Esophagus squamous epithelium (tissue), 5 donors: ENCODE measurements at regions not wholly inside any gene's neighbourhood (a gene's known extent, or its start where the extent isn't known, plus 50 kb on each side); places are given as distances from the start of the nearest gene placed in this dataset.

ENCODE experiments used
- DNase-seq: peaks from one replicate; lab custom pipeline; 2025; lab: John Stamatoyannopoulos, UW
- H3K27ac ChIP-seq, 4 donors: fragments of 200-600 bp; sonication (generic); one replicate each; pipeline ENCODE4 v1.5.1; 2016 to 2019; ENCODE audit warnings: mild to moderate bottlenecking in 1 of 4
- H3K27me3 ChIP-seq, 4 donors: fragments of 200-600 bp; sonication (generic); 1 replicate in 3 of 4; 2 replicates in 1 of 4; pipeline versions ENCODE4 v1.5.1 to v1.6.0; 2017 to 2021; ENCODE audit warnings: antibody characterized with exemption in 1 of 4
- H3K36me3 ChIP-seq, 3 donors: fragments of 200-600 bp; sonication (generic); one replicate each; pipeline ENCODE4 v1.5.1; 2016 to 2019
- H3K4me1 ChIP-seq, 3 donors: fragments of 200-600 bp; sonication (generic); one replicate each; pipeline ENCODE4 v1.5.1; 2017 to 2019
- H3K4me3 ChIP-seq, 4 donors: fragments of 200-600 bp; sonication (generic); 1 replicate in 3 of 4; 2 replicates in 1 of 4; pipeline ENCODE4 v1.5.1; 2016 to 2019; ENCODE audit warnings: mild to moderate bottlenecking in 2 of 4, moderate library complexity in 1 of 4
- H3K9me3 ChIP-seq, 3 donors: fragments of 200-600 bp; sonication (generic); one replicate each; pipeline ENCODE4 v1.5.1; 2016 to 2019
- CTCF ChIP-seq, 6 experiments: fragments of 450-650 bp in 4 of 6; fragments of 200-600 bp in 2 of 6; sonication (generic) in 2 of 6; IDR thresholded peaks; one replicate each; pipeline ENCODE4 v1.5.1; 2016 to 2019; ENCODE audit warnings: antibody characterized with exemption in 6 of 6, mild to moderate bottlenecking in 4 of 6, moderate library complexity in 4 of 6
- POLR2A ChIP-seq, 4 donors: fragments of 450-650 bp; IDR thresholded peaks; one replicate each; pipeline ENCODE4 v1.6.1; 2017; ENCODE audit warnings: antibody characterized with exemption in 4 of 4, mild to moderate bottlenecking in 4 of 4, moderate library complexity in 3 of 4
- WGBS, 2 donors: methylation state at CpG; one replicate each; pipeline ENCODE4 v1.1.5; 2018; 5-methylcytosine and 5-hydroxymethylcytosine counted together
- intact Hi-C: fragments of 100-400 bp; cut with DNase I; formaldehyde crosslinking; loops from one replicate; pipeline ENCODE4 v1.15.0; 2022
- donor health status: DM: yes; HTN: yes; CAD: no.

GRCh38 chr11:45549257-45549656 is 116.2 kb downstream of the CHST1 start:
- intact Hi-C loops: no loop called here
- TF ChIP-seq POLR2A (IDR thresholded peaks at IDR 0.05) (no peak), CTCF (IDR thresholded peaks at IDR 0.05) (no peak)
- H3K27ac ChIP-seq: no peak overlapping the region
- no peaks in the 10 kb centered on the region for H3K4me1 ChIP-seq
- DNase-seq: no peak
- WGBS, 2 donors: 46 to 57% methylated on average over 3 to 6 of the region's 6 CpGs
- no peaks in the 10 kb centered on the region for H3K36me3 ChIP-seq
- peaks cover 0 to 25% (median 0%) of the 10 kb centered on the region in 4 donors for H3K27me3 ChIP-seq
- no peaks in the 10 kb centered on the region for H3K9me3 ChIP-seq
- H3K4me3 ChIP-seq: no peak overlapping the region

- H3K4me3 ChIP-seq: no peak overlapping the region
- H3K36me3 ChIP-seq: no peaks in the 10 kb centered on the region
- 43 to 55% methylated on average over 3 of the region's 3 CpGs for WGBS, 2 donors
- TF ChIP-seq CTCF (IDR thresholded peaks at IDR 0.05) (no peak), POLR2A (IDR thresholded peaks at IDR 0.05) (no peak)
- peaks cover 0 to 51% (median 0%) of the 10 kb centered on the region in 4 donors for H3K27me3 ChIP-seq
- no peaks in the 10 kb centered on the region for H3K4me1 ChIP-seq
- intact Hi-C loops: no loop called here
- DNase-seq: no peak
- H3K27ac ChIP-seq: no peak overlapping the region
- H3K9me3 ChIP-seq: no peaks in the 10 kb centered on the region
Measured at GRCh38 chr11:45546366-45546765, 119.1 kb downstream of the CHST1 start.

DNA sequence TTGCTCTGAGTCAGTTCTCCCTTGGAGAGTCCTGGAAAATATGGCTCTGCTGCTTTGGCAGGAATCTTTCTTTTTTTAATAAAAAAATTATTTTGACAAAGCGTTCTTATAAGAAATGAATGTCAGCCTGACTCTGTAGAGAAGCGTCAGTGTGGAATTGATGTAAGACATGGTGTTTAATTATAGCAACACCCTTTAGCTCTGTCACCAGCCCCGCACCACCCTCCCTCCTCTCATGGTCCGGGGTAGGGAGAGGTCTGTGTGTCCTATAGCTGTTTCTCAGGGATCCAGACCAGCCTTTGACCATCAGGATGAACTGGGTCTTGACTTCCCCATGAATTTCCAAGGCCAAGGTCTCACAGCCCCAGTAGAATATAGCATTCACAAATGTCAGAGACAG is 120.6 kb downstream of the CHST1 start:
- intact Hi-C loops: no loop called here
- WGBS, 2 donors: 69 to 80% methylated on average over 1 to 4 of the region's 4 CpGs

GRCh38 chr11:45543808-45544422 is 121.5 kb downstream of the CHST1 start:
- TF ChIP-seq POLR2A (IDR thresholded peaks at IDR 0.05): no peak
- no peak for TF ChIP-seq CTCF (IDR thresholded peaks at IDR 0.05)
- no peaks in the 10 kb centered on the region for H3K9me3 ChIP-seq
- intact Hi-C loops: no loop called here
- H3K4me1 ChIP-seq: no peaks in the 10 kb centered on the region
- H3K36me3 ChIP-seq: no peaks in the 10 kb centered on the region
- no peak for DNase-seq
- peaks cover 0 to 57% (median 0%) of the 10 kb centered on the region in 4 donors for H3K27me3 ChIP-seq
- H3K4me3 ChIP-seq: no peak overlapping the region
- H3K27ac ChIP-seq: no peak overlapping the region
- 21 to 38% methylated on average over 5 of the region's 5 CpGs for WGBS, 2 donors

More for the DNA sequence above, 120.6 kb downstream of the CHST1 start:
- H3K4me3 ChIP-seq: no peak overlapping the region
- peaks cover 0 to 55% (median 0%) of the 10 kb centered on the region in 4 donors for H3K27me3 ChIP-seq
- H3K4me1 ChIP-seq: no peaks in the 10 kb centered on the region
- H3K27ac ChIP-seq: no peak overlapping the region
- TF ChIP-seq POLR2A (IDR thresholded peaks at IDR 0.05) (no peak), CTCF (IDR thresholded peaks at IDR 0.05) (no peak)
- H3K9me3 ChIP-seq: no peaks in the 10 kb centered on the region
- no peaks in the 10 kb centered on the region for H3K36me3 ChIP-seq
- no peak for DNase-seq

- peaks cover 0 to 65% (median 0%) of the 10 kb centered on the region in 4 donors for H3K27me3 ChIP-seq
- no peak for TF ChIP-seq CTCF (IDR thresholded peaks at IDR 0.05)
- TF ChIP-seq POLR2A (IDR thresholded peaks at IDR 0.05): no peak
- WGBS, 2 donors: 39 to 51% methylated on average over 2 of the region's 2 CpGs
- H3K4me3 ChIP-seq: no peak overlapping the region
- DNase-seq: no peak
- no peaks in the 10 kb centered on the region for H3K9me3 ChIP-seq
- H3K27ac ChIP-seq: no peak overlapping the region
- no peaks in the 10 kb centered on the region for H3K36me3 ChIP-seq
- H3K4me1 ChIP-seq: peaks cover 0 to under 1% (median 0%) of the 10 kb centered on the region in 3 donors
- intact Hi-C loops: no loop called here
Measured at GRCh38 chr11:45543081-45543480, 122.3 kb downstream of the CHST1 start.
